B cell (primary cell): ENCODE measurements at regions not wholly inside any gene's neighbourhood (a gene's known extent, or its start where the extent isn't known, plus 50 kb on each side); places are given as distances from the start of the nearest gene placed in this dataset.

Source experiments
- EZH2 ChIP-seq: IDR thresholded peaks from 2 replicates; pipeline ENCODE4 v1.6.1; 2012; ENCODE audit warnings: borderline replicate concordance, low read depth, mild to moderate bottlenecking, moderate library complexity, low read length; ENCODE audit not compliant: insufficient read depth, poor library complexity, severe bottlenecking
- TF ChIP-seq, protein P1 (sequence below): fragments of 200-600 bp; IDR thresholded peaks from one replicate; pipeline ENCODE4 v1.8.0; 2022; ENCODE audit warnings: antibody characterized with exemption, mild to moderate bottlenecking

DNA sequence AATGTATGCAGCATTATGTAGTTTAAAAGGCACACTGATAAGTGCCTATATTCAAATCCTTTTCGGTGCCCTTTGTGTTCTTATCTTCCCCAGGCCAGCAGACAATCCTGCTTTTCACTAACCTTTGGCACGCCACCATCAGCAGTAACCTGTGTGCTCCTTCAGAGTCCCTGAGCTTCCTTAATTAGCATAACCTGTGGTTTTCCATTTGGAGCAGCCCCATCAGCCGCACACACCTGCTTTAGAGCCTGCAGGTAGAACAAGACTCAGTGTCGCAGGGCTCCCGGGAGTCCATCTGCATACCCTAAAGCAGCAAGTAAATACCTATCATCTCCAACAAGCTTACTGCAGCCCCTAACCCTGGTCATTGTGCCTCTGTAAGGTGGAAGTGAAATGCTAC is 755.1 kb downstream of the ROBO2 start:
- TF ChIP-seq, protein P1, sequence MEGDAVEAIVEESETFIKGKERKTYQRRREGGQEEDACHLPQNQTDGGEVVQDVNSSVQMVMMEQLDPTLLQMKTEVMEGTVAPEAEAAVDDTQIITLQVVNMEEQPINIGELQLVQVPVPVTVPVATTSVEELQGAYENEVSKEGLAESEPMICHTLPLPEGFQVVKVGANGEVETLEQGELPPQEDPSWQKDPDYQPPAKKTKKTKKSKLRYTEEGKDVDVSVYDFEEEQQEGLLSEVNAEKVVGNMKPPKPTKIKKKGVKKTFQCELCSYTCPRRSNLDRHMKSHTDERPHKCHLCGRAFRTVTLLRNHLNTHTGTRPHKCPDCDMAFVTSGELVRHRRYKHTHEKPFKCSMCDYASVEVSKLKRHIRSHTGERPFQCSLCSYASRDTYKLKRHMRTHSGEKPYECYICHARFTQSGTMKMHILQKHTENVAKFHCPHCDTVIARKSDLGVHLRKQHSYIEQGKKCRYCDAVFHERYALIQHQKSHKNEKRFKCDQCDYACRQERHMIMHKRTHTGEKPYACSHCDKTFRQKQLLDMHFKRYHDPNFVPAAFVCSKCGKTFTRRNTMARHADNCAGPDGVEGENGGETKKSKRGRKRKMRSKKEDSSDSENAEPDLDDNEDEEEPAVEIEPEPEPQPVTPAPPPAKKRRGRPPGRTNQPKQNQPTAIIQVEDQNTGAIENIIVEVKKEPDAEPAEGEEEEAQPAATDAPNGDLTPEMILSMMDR = no peak
- no peak for TF ChIP-seq EZH2
